ENCODE measurements at regions not wholly inside any gene's neighbourhood (a gene's known extent, or its start where the extent isn't known, plus 50 kb on each side); places are given as distances from the start of the nearest gene placed in this dataset.

GRCh38 chr1:175820456-175821025 lies 77.1 kb upstream of the TNR start:
- H3K36me3 ChIP-seq: no peaks in the 10 kb centered on the region
- H3K9me3 ChIP-seq: peaks cover 0 to 5% of the 10 kb centered on the region in 2 donors
- in situ Hi-C loops (cut with MboI; ENCODE audit: low pct_ligation_motif_present in 1 of 4, low pct_unique_long_range_greater_than_20kb in 1 of 4, low sequenced_read_pairs in 3 of 4): no loop called here
- intact Hi-C loops (cut with DNase I; ENCODE audit: low total_unique reads): no loop called here
- H3K4me1 ChIP-seq: no peaks in the 10 kb centered on the region
- DNase-seq: no peak
- H3K27ac ChIP-seq: no peak overlapping the region
- TF ChIP-seq POLR2A (IDR thresholded peaks at IDR 0.05) (no peak), POLR2AphosphoS5 (IDR thresholded peaks at IDR 0.05) (no peak), CTCF (IDR thresholded peaks at IDR 0.05) (no peak)
- WGBS, 2 donors (ENCODE audit: low coverage in 1 of 2): 91 to 95% methylated on average over 6 of the region's 6 CpGs
- H3K27me3 ChIP-seq: no peaks in the 10 kb centered on the region
- H3K4me3 ChIP-seq: no peak overlapping the region

GRCh38 chr1:175818929-175819328 lies 75.5 kb upstream of the TNR start:
- in situ Hi-C loops (cut with MboI; ENCODE audit: low pct_ligation_motif_present in 1 of 4, low pct_unique_long_range_greater_than_20kb in 1 of 4, low sequenced_read_pairs in 3 of 4): no loop called here
- no peaks in the 10 kb centered on the region for H3K27me3 ChIP-seq
- H3K4me3 ChIP-seq: no peak overlapping the region
- peaks cover 0 to 5% of the 10 kb centered on the region in 2 donors for H3K9me3 ChIP-seq
- 60% methylated on average over 1 of the region's 1 CpG; no CpG with 5 or more reads in 1 of the 2 donors for WGBS, 2 donors (ENCODE audit: low coverage in 1 of 2)
- no peaks in the 10 kb centered on the region for H3K4me1 ChIP-seq
- intact Hi-C loops (cut with DNase I; ENCODE audit: low total_unique reads): no loop called here
- DNase-seq: no peak
- no peaks in the 10 kb centered on the region for H3K36me3 ChIP-seq
- H3K27ac ChIP-seq: no peak overlapping the region
- TF ChIP-seq POLR2A (IDR thresholded peaks at IDR 0.05) (no peak), EP300 (IDR thresholded peaks at IDR 0.05; ENCODE audit: low read depth) (no peak), POLR2AphosphoS5 (IDR thresholded peaks at IDR 0.05) (no peak), CTCF (IDR thresholded peaks at IDR 0.05) (no peak)

- no peak for DNase-seq
- TF ChIP-seq POLR2A (IDR thresholded peaks at IDR 0.05): no peak
- TF ChIP-seq CTCF (IDR thresholded peaks at IDR 0.05): no peak
- no peak for TF ChIP-seq EP300 (IDR thresholded peaks at IDR 0.05; ENCODE audit: low read depth)
- no peak for TF ChIP-seq POLR2AphosphoS5 (IDR thresholded peaks at IDR 0.05)
- H3K4me1 ChIP-seq: no peaks in the 10 kb centered on the region
- WGBS, 2 donors (ENCODE audit: low coverage in 1 of 2): 59 to 70% methylated on average over 2 of the region's 2 CpGs
- intact Hi-C loops (cut with DNase I; ENCODE audit: low total_unique reads): no loop called here
- no peaks in the 10 kb centered on the region for H3K27me3 ChIP-seq
- peaks cover 0 to 5% of the 10 kb centered on the region in 2 donors for H3K9me3 ChIP-seq
- no peaks in the 10 kb centered on the region for H3K36me3 ChIP-seq
- no peak overlapping the region for H3K27ac ChIP-seq
- in situ Hi-C loops (cut with MboI; ENCODE audit: low pct_ligation_motif_present in 1 of 4, low pct_unique_long_range_greater_than_20kb in 1 of 4, low sequenced_read_pairs in 3 of 4): no loop called here
- H3K4me3 ChIP-seq: no peak overlapping the region
Observed at GRCh38 chr1:175817445-175817844, 74.0 kb upstream of the TNR start.

GRCh38 chr1:175814885-175815284 lies 71.5 kb upstream of the TNR start:
- H3K4me1 ChIP-seq: no peaks in the 10 kb centered on the region
- in situ Hi-C loops (cut with MboI; ENCODE audit: low pct_ligation_motif_present in 1 of 4, low pct_unique_long_range_greater_than_20kb in 1 of 4, low sequenced_read_pairs in 3 of 4) (no loop called here), intact Hi-C loops (cut with DNase I; ENCODE audit: low total_unique reads) (no loop called here)
- TF ChIP-seq CTCF (IDR thresholded peaks at IDR 0.05): no peak
- no peak for TF ChIP-seq POLR2A (IDR thresholded peaks at IDR 0.05)
- TF ChIP-seq EP300 (IDR thresholded peaks at IDR 0.05; ENCODE audit: low read depth): no peak
- no peak for TF ChIP-seq POLR2AphosphoS5 (IDR thresholded peaks at IDR 0.05)
- no peak for DNase-seq
- no peaks in the 10 kb centered on the region for H3K36me3 ChIP-seq
- H3K27me3 ChIP-seq: no peaks in the 10 kb centered on the region
- H3K9me3 ChIP-seq: peaks cover 0 to under 1% of the 10 kb centered on the region in 2 donors
- H3K4me3 ChIP-seq: no peak overlapping the region
- H3K27ac ChIP-seq: no peak overlapping the region
- 41 to 61% methylated on average over 2 to 3 of the region's 3 CpGs for WGBS, 2 donors (ENCODE audit: low coverage in 1 of 2)
